GM18505 (cell line): ENCODE measurements at regions not wholly inside any gene's neighbourhood (a gene's known extent, or its start where the extent isn't known, plus 50 kb on each side); places are given as distances from the start of the nearest gene placed in this dataset.
"Not testable (repeated sequence)": the region's sequence is repeated elsewhere in the genome, so short reads cannot be mapped to it uniquely, and the experiment has no call there.

ENCODE experiments used
- ATAC-seq: cut with Tn5 transposase; IDR thresholded peaks from one replicate; pipeline ENCODE4 v1.9.1; 2021; ENCODE audit not compliant: unreplicated experiment
- POLR2A ChIP-seq: IDR thresholded peaks from 4 replicates; pipeline ENCODE4 v1.6.1; 2011; ENCODE audit warnings: borderline replicate concordance; ENCODE audit not compliant: insufficient read depth, insufficient read length; ENCODE audit errors: extremely low read depth

GRCh38 chr2:136319651-136320050, 201.7 kb upstream of the CXCR4 start:
- TF ChIP-seq POLR2A, result no peak
- ATAC-seq, result no peak

DNA sequence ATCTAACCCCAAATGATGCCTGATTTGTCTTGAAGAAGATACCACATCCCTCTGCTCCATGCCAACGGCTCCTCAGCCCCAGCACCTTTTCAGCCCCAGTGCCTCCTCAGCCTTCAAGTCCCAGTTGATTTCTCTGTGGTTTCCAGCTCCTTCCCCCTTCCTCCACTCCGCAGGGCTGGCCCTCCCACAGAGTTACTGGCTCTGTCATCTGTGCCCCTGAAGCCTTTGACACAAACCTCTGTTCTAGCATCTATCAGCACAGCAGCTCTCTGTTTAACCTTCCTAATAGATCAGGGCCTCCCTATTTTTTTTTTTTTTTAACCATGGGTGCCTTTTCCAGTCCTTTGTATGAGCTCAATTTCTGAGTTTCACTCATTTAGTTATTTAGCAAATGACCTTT, 201.3 kb upstream of the CXCR4 start:
- TF ChIP-seq POLR2A, result no peak
- no peak for ATAC-seq

- no peak for TF ChIP-seq POLR2A
- no peak for ATAC-seq
Observed at GRCh38 chr2:136314240-136314639, 196.3 kb upstream of the CXCR4 start.

- not testable (repeated sequence) for ATAC-seq
Observed at GRCh38 chr2:136312568-136312967, 194.6 kb upstream of the CXCR4 start.

- no peak for TF ChIP-seq POLR2A
Observed at GRCh38 chr2:136310797-136311603, 193.1 kb upstream of the CXCR4 start.

DNA sequence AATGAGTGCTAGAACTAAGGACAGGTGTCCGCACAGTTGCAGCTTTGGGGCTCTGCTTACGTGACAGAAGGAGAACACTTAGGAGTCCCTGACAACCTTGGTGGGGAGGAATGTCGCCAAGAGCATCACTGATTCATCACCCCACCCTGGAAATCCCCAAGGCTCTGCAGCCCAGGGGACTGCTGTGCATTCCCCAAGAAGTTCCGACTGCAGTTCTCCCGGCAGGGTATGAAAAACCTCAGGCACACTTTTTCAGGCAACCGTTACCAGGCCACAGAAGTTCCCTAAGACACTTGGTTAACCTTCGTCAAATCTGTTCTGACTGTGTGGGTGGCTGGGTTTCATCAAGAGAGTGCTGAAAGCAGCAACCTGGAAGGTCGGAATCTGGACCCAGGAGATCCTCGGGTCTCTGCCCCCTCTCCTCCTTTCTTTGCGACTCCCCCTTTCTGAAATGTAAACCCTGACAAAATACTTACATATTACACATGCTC, 192.1 kb upstream of the CXCR4 start:
- no peak for TF ChIP-seq POLR2A
- ATAC-seq, result no peak

More at GRCh38 chr2:136310797-136311603, 193.1 kb upstream of the CXCR4 start:
- ATAC-seq, result no peak

- ATAC-seq, result no peak
- no peak for TF ChIP-seq POLR2A
Observed at GRCh38 chr2:136308611-136309010, 190.7 kb upstream of the CXCR4 start.

DNA sequence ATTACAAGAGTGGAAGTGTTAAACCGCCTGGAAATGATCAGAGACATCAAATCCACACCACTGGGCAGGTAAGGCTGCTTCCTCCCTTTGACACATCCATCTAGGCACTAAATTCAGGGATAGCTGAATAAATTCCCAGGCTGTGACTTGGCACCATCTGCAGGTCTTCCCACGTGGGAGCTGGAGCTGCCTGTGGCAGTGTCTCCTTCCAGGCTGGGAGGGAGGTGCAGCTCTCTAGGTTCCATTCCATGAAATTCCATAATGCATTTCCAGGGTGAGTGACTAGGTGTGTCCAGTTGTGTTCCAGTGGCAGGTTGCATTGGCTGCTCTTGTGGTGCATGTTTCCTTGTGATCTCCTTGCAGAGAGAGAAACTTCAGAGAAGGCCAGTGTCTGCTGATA, 188.9 kb upstream of the CXCR4 start:
- no peak for TF ChIP-seq POLR2A
- ATAC-seq, result no peak

DNA sequence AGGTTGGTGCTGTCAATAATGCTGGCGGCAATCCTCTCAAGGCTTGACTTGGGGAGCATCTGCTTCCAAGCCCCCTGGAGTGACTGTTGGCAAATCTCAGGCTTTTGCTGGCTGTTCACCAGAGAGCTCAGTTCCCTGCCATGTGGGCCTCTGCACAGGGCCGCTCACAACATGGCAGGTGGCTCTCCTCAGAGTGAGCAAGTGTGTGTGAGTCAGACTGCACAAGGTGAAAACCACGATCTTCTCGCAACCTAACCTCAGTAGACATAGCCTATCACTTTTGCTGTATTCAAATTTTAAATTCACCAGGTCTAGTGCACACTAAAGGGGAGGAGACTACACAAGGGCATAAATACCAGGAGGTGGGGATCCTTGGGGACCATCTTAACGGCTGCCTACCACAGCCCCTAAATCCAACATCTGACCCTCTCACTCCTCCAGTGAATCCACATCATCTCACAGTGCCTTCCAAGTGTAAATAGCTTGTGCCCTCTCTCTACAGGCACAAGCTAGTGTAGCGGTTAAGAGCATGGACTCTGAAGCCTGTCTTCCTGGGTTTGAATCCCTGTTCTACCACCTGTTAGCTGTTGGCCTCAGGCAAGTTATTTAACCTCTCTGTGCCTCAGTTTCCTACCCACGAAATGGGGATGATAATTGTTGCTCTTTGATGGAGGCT, 187.7 kb upstream of the CXCR4 start:
- ATAC-seq, result peak; percentile 94
- no peak for TF ChIP-seq POLR2A

DNA sequence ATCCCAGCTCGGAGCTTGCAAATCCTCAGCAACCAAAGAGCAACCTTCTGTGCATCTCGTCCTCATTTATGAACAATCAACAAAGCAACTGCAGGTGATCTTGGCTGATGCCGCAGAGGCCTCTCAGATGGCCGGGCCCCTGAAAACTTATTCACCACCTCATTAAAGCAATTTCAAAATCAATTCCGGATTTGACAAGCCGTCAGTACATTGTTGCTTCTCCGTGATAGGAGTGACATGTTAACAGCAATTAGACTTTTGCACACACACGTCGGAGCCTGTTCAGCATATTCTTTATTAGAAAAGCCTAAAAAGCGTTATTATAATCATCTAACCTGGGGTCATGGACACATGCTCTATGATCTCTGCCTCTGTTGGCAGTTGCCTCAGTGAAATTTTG, 183.1 kb upstream of the CXCR4 start:
- no peak for TF ChIP-seq POLR2A
- ATAC-seq, result no peak

GRCh38 chr2:136298631-136299030, 180.7 kb upstream of the CXCR4 start:
- no peak for TF ChIP-seq POLR2A
- ATAC-seq, result no peak

DNA sequence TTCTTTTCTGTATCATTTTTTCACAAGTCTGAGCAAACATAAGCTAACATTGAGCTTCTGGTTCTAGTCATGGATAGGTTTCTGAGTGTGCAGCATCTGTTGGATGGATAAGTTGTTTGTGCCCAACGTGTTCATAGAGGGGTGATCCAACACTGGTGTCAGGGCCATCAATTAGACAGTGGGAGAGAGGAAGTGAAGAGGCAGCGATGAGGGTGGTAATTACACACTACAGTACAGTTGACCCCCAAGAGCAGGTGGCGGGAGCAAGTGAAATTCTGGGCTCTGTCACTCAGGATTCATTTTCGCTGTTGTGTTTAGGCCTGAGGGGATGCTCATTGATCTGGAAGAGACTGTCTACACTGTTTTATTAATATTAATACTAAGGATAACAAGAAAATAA, 180.0 kb upstream of the CXCR4 start:
- no peak for ATAC-seq

GRCh38 chr2:136297312-136297711, 179.4 kb upstream of the CXCR4 start:
- TF ChIP-seq POLR2A, result no peak

More for the DNA sequence above, 180.0 kb upstream of the CXCR4 start:
- TF ChIP-seq POLR2A, result no peak

GRCh38 chr2:136295168-136295567, 177.2 kb upstream of the CXCR4 start:
- ATAC-seq, result no peak
- no peak for TF ChIP-seq POLR2A

More at GRCh38 chr2:136297312-136297711, 179.4 kb upstream of the CXCR4 start:
- no peak for ATAC-seq

DNA sequence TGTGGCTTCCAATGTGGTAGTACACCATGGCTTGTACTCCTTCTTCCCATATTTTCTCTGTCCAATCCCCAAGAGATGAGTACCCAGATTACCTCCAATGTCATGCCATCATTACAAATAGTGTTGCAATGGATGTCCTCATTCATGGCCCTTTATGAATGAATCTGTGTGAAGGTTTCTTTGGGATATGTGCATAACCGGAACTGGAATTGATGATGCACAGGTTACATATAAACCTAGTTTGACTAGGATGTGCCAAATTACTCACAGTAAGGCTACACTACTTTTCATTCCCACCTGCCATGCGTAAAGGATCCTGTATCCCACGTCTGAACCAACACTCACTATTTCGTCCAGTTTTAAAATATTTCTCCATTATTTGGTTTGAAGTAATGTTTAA, 173.9 kb upstream of the CXCR4 start:
- no peak for ATAC-seq
- TF ChIP-seq POLR2A, result no peak

DNA sequence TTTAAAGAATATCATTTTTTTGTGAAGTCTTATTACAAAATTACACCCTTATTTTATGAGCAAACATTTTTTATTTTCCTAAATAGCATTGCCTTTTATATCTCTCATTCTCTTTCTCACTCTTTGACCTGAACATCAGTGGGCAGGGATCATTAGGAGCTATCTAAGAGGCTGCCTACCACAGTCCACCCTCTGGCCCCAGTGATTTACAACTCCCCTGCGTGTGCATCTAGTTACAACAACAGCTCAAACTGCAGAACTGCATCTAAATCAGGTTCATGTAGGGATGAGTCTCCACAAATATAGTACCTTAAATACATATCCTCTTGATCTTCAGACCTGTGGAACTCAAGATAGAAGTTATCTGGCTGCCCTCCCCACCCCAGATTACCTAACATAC, 172.4 kb upstream of the CXCR4 start:
- no peak for ATAC-seq
- no peak for TF ChIP-seq POLR2A
